Heart right ventricle (tissue), 16 donors: ENCODE measurements at regions not wholly inside any gene's neighbourhood (a gene's known extent, or its start where the extent isn't known, plus 50 kb on each side); places are given as distances from the start of the nearest gene placed in this dataset.

ENCODE experiments used
- ATAC-seq, 8 donors: fragments of 200-7000 bp; cut with Tn5 transposase; one replicate each; pipeline ENCODE4 v1.9.1; 2020; ENCODE audit warnings: mild to moderate bottlenecking in 8 of 8, moderate library complexity in 8 of 8, moderate number of reproducible peaks in 1 of 8
- DNase-seq, 2 donors: peaks; one replicate each; pipeline ENCODE4 v3.0.0-alpha.2; 2020
- H3K27ac ChIP-seq, 10 donors: fragments of 200-600 bp; sonication (generic) in 2 of 10; one replicate each; pipeline versions ENCODE4 v1.5.0 to v1.8.0; 2020 to 2022; ENCODE audit warnings: mild to moderate bottlenecking in 3 of 10
- H3K27me3 ChIP-seq, 7 donors: fragments of 200-600 bp; one replicate each; pipeline ENCODE4 v1.8.0; 2021 to 2022; ENCODE audit warnings: mild to moderate bottlenecking in 2 of 7
- H3K36me3 ChIP-seq, 9 donors: fragments of 200-600 bp; sonication (generic) in 1 of 9; one replicate each; pipeline versions ENCODE4 v1.5.0 to v1.8.0; 2020 to 2022; ENCODE audit warnings: mild to moderate bottlenecking in 2 of 9
- H3K4me1 ChIP-seq, 9 donors: fragments of 200-600 bp; sonication (generic) in 1 of 9; one replicate each; pipeline versions ENCODE4 v1.5.0 to v1.8.0; 2020 to 2022; ENCODE audit warnings: mild to moderate bottlenecking in 4 of 9
- H3K4me3 ChIP-seq, 10 donors: fragments of 200-600 bp; sonication (generic) in 2 of 10; one replicate each; pipeline versions ENCODE4 v1.5.0 to v1.8.0; 2020 to 2022; ENCODE audit warnings: mild to moderate bottlenecking in 7 of 10, moderate library complexity in 2 of 10
- H3K9me3 ChIP-seq, 11 donors: fragments of 200-600 bp in 10 of 11; sonication (generic) in 2 of 11; one replicate each; pipeline versions ENCODE4 v1.5.0 to v1.8.0; 2013 to 2022; ENCODE audit warnings: mild to moderate bottlenecking in 2 of 11, control low read depth in 1 of 11, moderate library complexity in 1 of 11
- CTCF ChIP-seq, 9 donors: fragments of 200-600 bp; sonication (generic) in 2 of 9; IDR thresholded peaks; one replicate each; pipeline versions ENCODE4 v1.5.0 to v1.8.0; 2021 to 2022; ENCODE audit warnings: antibody characterized with exemption in 9 of 9, mild to moderate bottlenecking in 5 of 9, moderate library complexity in 1 of 9
- WGBS, 2 donors: extraction: QIAGEN DNeasy Blood & Tissue Kit; methylation state at CpG; one replicate each; pipeline ENCODE4 v1.1.7; 2013; ENCODE audit warnings: inconsistent platforms in 1 of 2; 5-methylcytosine and 5-hydroxymethylcytosine counted together
- intact Hi-C, 10 donors: fragments of 100-400 bp; cut with DNase I; formaldehyde crosslinking; loops; one replicate each; pipeline versions ENCODE4 v1.11.1 to v1.14.2; 2022
- donor health status: Arrhythmogenic right ventricular cardiomyopathy.
- donor health status: ischemic (EF 13 %, LVEDD 7.1; RV severe dilation, severe dysfunction).
- donor health status: healthy with polysubstance abuse.
- donor health status: DM: no; HTN: yes; CAD: no.
- donor health status: DM: no; HTN: no; CAD: no.
- donor health status: ischemic (EF 25% LVEDD 6.9; RV normal size, moderate dysfunction).
- donor health status: ischemic (EF 25% LVEDD 5.7; RV mildly dilated, moderate dysfunction).
- donor health status: healthy.
- donor health status: DM: yes; HTN: yes; CAD: no.
- donor health status: Ischemic cardiomyopathy.
- donor health status: ischemic (EF 35%, LVEDD 5.7; RV mildly dilated, moderate dysfunction).
- donor health status: nonischemic (EF 11% LVEDD 7.7; RV severe dilation, severe dysfunction).
- donor health status: DM: yes; HTN: yes; CAD: no.
- donor health status: PGD.
- donor health status: ischemic (EF 29% LVEDD 5.4; RV normal size, mild dysfunction).
- donor health status: nonischemic (EF 23%, LVEDD 6.1; RV moderate dilation, normal function).

- ATAC-seq (no peak), DNase-seq (no peak)
- H3K4me1 ChIP-seq = no peaks in the 10 kb centered on the region
- WGBS, 2 donors = 59 to 63% methylated on average over 8 of the region's 8 CpGs
- intact Hi-C loops = no loop called here
- TF ChIP-seq CTCF (IDR thresholded peaks at IDR 0.05) = no peak
- no peaks in the 10 kb centered on the region for H3K36me3 ChIP-seq
- H3K4me3 ChIP-seq = no peak overlapping the region
- H3K27ac ChIP-seq = no peak overlapping the region
- no peaks in the 10 kb centered on the region for H3K9me3 ChIP-seq
- H3K27me3 ChIP-seq = peaks cover 0 to 3% (median 0%) of the 10 kb centered on the region in 7 donors
These were observed 562.5 kb upstream of the MAP3K7 start for GRCh38 chr6:91149246-91149955.

- no peaks in the 10 kb centered on the region for H3K9me3 ChIP-seq
- no peak for TF ChIP-seq CTCF (IDR thresholded peaks at IDR 0.05)
- DNase-seq (no peak), ATAC-seq (no peak)
- peaks cover 0 to 3% (median 0%) of the 10 kb centered on the region in 7 donors for H3K27me3 ChIP-seq
- H3K27ac ChIP-seq = no peak overlapping the region
- intact Hi-C loops = no loop called here
- H3K4me1 ChIP-seq = peaks cover 0 to 6% (median 0%) of the 10 kb centered on the region in 9 donors
- no peak overlapping the region for H3K4me3 ChIP-seq
- WGBS, 2 donors = 85 to 88% methylated on average over 3 of the region's 3 CpGs
- no peaks in the 10 kb centered on the region for H3K36me3 ChIP-seq
These were observed 557.3 kb upstream of the MAP3K7 start for GRCh38 chr6:91144126-91144525.

- TF ChIP-seq CTCF (IDR thresholded peaks at IDR 0.05) = no peak
- WGBS, 2 donors = 61 to 66% methylated on average over 3 of the region's 3 CpGs
These were observed 555.3 kb upstream of the MAP3K7 start for GRCh38 chr6:91142154-91142553.

GRCh38 chr6:91141346-91141745 lies 554.5 kb upstream of the MAP3K7 start:
- 96 to 97% methylated on average over 3 of the region's 3 CpGs for WGBS, 2 donors
- no peaks in the 10 kb centered on the region for H3K36me3 ChIP-seq
- no peak for TF ChIP-seq CTCF (IDR thresholded peaks at IDR 0.05)
- DNase-seq (no peak), ATAC-seq (no peak)
- no peak overlapping the region for H3K4me3 ChIP-seq
- peaks cover 0 to under 1% (median 0%) of the 10 kb centered on the region in 7 donors for H3K27me3 ChIP-seq
- intact Hi-C loops = no loop called here
- H3K4me1 ChIP-seq = peaks cover 0 to 6% (median 0%) of the 10 kb centered on the region in 9 donors
- H3K27ac ChIP-seq = no peak overlapping the region
- H3K9me3 ChIP-seq = no peaks in the 10 kb centered on the region

More at GRCh38 chr6:91142154-91142553, 555.3 kb upstream of the MAP3K7 start:
- ATAC-seq (no peak), DNase-seq (no peak)
- intact Hi-C loops = no loop called here
- H3K4me3 ChIP-seq = no peak overlapping the region
- no peak overlapping the region for H3K27ac ChIP-seq
- H3K36me3 ChIP-seq = no peaks in the 10 kb centered on the region
- no peaks in the 10 kb centered on the region for H3K9me3 ChIP-seq
- peaks cover 0 to 6% (median 0%) of the 10 kb centered on the region in 9 donors for H3K4me1 ChIP-seq
- peaks cover 0 to 3% (median 0%) of the 10 kb centered on the region in 7 donors for H3K27me3 ChIP-seq
